SJSA1 (cell line): ENCODE measurements at regions not wholly inside any gene's neighbourhood (a gene's known extent, or its start where the extent isn't known, plus 50 kb on each side); places are given as distances from the start of the nearest gene placed in this dataset.
"Not testable (repeated sequence)": the region's sequence is repeated elsewhere in the genome, so short reads cannot be mapped to it uniquely, and the experiment has no call there.

Experiments used
- DNase-seq, 2 experiments: peaks; one replicate each; pipeline ENCODE4 v3.0.0-alpha.2; 2015 to 2020; ENCODE audit warnings: low spot score in 2 of 2, low read depth in 1 of 2
- H3K27ac ChIP-seq: fragments of 250-450 bp; sonication (Bioruptor Pico); 2 replicates; pipeline ENCODE4 v1.5.1; 2020; ENCODE audit warnings: mild to moderate bottlenecking, moderate library complexity
- H3K27me3 ChIP-seq: fragments of 250-450 bp; sonication (Bioruptor Pico); replicated peaks from 2 replicates; pipeline ENCODE4 v1.5.1; 2020; ENCODE audit warnings: mild to moderate bottlenecking, moderate library complexity
- H3K36me3 ChIP-seq: fragments of 250-450 bp; sonication (Bioruptor Pico); 2 replicates; pipeline ENCODE4 v1.5.1; 2020; ENCODE audit warnings: mild to moderate bottlenecking
- H3K4me1 ChIP-seq: fragments of 250-450 bp; sonication (Bioruptor Pico); replicated peaks from 2 replicates; pipeline ENCODE4 v1.6.1; 2021; ENCODE audit warnings: mild to moderate bottlenecking
- H3K4me3 ChIP-seq: fragments of 250-450 bp; sonication (Bioruptor Pico); 2 replicates; pipeline ENCODE4 v1.5.1; 2020; ENCODE audit warnings: mild to moderate bottlenecking
- H3K9me3 ChIP-seq: fragments of 250-450 bp; sonication (Bioruptor Pico); replicated peaks from 2 replicates; pipeline ENCODE4 v1.5.1; 2020; ENCODE audit warnings: mild to moderate bottlenecking

GRCh38 chr6:167416676-167417430 lies 92.0 kb downstream of the TTLL2 start:
- no peaks in the 10 kb centered on the region for H3K36me3 ChIP-seq
- H3K9me3 ChIP-seq, result no peaks in the 10 kb centered on the region
- DNase-seq, result no peak
- no peak overlapping the region for H3K4me3 ChIP-seq
- no peak overlapping the region for H3K27ac ChIP-seq
- peaks cover under 1% of the 10 kb centered on the region; the same call in 1 of the 2 replicates for H3K27me3 ChIP-seq
- H3K4me1 ChIP-seq, result no peaks in the 10 kb centered on the region

GRCh38 chr6:167420177-167420576 lies 95.3 kb downstream of the TTLL2 start:
- no peaks in the 10 kb centered on the region for H3K9me3 ChIP-seq

GRCh38 chr6:167420858-167421766 lies 96.2 kb downstream of the TTLL2 start:
- peaks cover 5% of the 10 kb centered on the region; the same call in 1 of the 2 replicates for H3K4me1 ChIP-seq
- DNase-seq, result no peak
- H3K27me3 ChIP-seq, result no peaks in the 10 kb centered on the region; the same call in 1 of the 2 replicates
- no peaks in the 10 kb centered on the region for H3K36me3 ChIP-seq
- H3K4me3 ChIP-seq, result no peak overlapping the region
- no peaks in the 10 kb centered on the region for H3K9me3 ChIP-seq
- no peak overlapping the region for H3K27ac ChIP-seq

More at GRCh38 chr6:167420177-167420576, 95.3 kb downstream of the TTLL2 start:
- Histone ChIP-seq H3K4me3 (no peak overlapping the region), H3K4me1 (no peaks in the 10 kb centered on the region), H3K27ac (no peak overlapping the region), H3K27me3 (no peaks in the 10 kb centered on the region; the same call in 1 of the 2 replicates), H3K36me3 (no peaks in the 10 kb centered on the region)
- DNase-seq, result no peak

- H3K27ac ChIP-seq, H3K4me1 ChIP-seq, H3K36me3 ChIP-seq, DNase-seq, H3K4me3 ChIP-seq, H3K9me3 ChIP-seq, H3K27me3 ChIP-seq: not testable (repeated sequence)
Observed at GRCh38 chr6:167421944-167422343, 97.1 kb downstream of the TTLL2 start.

- peaks cover 5% of the 10 kb centered on the region; the same call in 1 of the 2 replicates for H3K4me1 ChIP-seq
- H3K9me3 ChIP-seq, result no peaks in the 10 kb centered on the region
- no peak overlapping the region for H3K27ac ChIP-seq
Observed at GRCh38 chr6:167422934-167423333, 98.0 kb downstream of the TTLL2 start.

GRCh38 chr6:167424060-167424673 lies 99.3 kb downstream of the TTLL2 start:
- Histone ChIP-seq H3K27me3 (no peaks in the 10 kb centered on the region), H3K36me3 (no peaks in the 10 kb centered on the region), H3K4me3 (no peak overlapping the region), H3K4me1 (peaks cover 5% of the 10 kb centered on the region; the same call in 1 of the 2 replicates), H3K9me3 (no peaks in the 10 kb centered on the region), H3K27ac (no peak overlapping the region)
- DNase-seq, result no peak

More at GRCh38 chr6:167422934-167423333, 98.0 kb downstream of the TTLL2 start:
- no peak for DNase-seq
- H3K4me3 ChIP-seq, result no peak overlapping the region
- H3K36me3 ChIP-seq, result no peaks in the 10 kb centered on the region
- no peaks in the 10 kb centered on the region for H3K27me3 ChIP-seq

GRCh38 chr6:167424700-167425099 lies 99.8 kb downstream of the TTLL2 start:
- Histone ChIP-seq H3K9me3 (no peaks in the 10 kb centered on the region), H3K27me3 (no peaks in the 10 kb centered on the region), H3K27ac (no peak overlapping the region), H3K4me3 (no peak overlapping the region), H3K36me3 (no peaks in the 10 kb centered on the region), H3K4me1 (peaks cover 5% of the 10 kb centered on the region; the same call in 1 of the 2 replicates)
- no peak for DNase-seq

- Histone ChIP-seq H3K4me1 (peaks cover 5% of the 10 kb centered on the region; the same call in 1 of the 2 replicates), H3K4me3 (no peak overlapping the region), H3K9me3 (no peaks in the 10 kb centered on the region), H3K27me3 (no peaks in the 10 kb centered on the region), H3K36me3 (no peaks in the 10 kb centered on the region), H3K27ac (no peak overlapping the region)
- peak in 1 of 2 experiments; percentile 14 for DNase-seq
Observed at GRCh38 chr6:167426084-167426483, 101.2 kb downstream of the TTLL2 start.

- H3K4me1 ChIP-seq, result peaks cover 5% of the 10 kb centered on the region; the same call in 1 of the 2 replicates
- H3K9me3 ChIP-seq, result no peaks in the 10 kb centered on the region
- no peaks in the 10 kb centered on the region for H3K36me3 ChIP-seq
- no peaks in the 10 kb centered on the region for H3K27me3 ChIP-seq
- no peak for DNase-seq
- H3K4me3 ChIP-seq, result no peak overlapping the region
- H3K27ac ChIP-seq, result no peak overlapping the region
Observed at GRCh38 chr6:167426651-167427050, 101.8 kb downstream of the TTLL2 start.

- DNase-seq, result no peak
- no peaks in the 10 kb centered on the region for H3K27me3 ChIP-seq
- H3K4me1 ChIP-seq, result peaks cover 5% of the 10 kb centered on the region; the same call in 1 of the 2 replicates
Observed at GRCh38 chr6:167428664-167429333, 103.9 kb downstream of the TTLL2 start.

GRCh38 chr6:167429353-167429752 lies 104.5 kb downstream of the TTLL2 start:
- Histone ChIP-seq H3K27me3 (no peaks in the 10 kb centered on the region), H3K4me1 (peaks cover 5% of the 10 kb centered on the region; the same call in 1 of the 2 replicates), H3K9me3 (no peaks in the 10 kb centered on the region), H3K27ac (no peak overlapping the region), H3K4me3 (no peak overlapping the region), H3K36me3 (no peaks in the 10 kb centered on the region)
- DNase-seq, result no peak

More at GRCh38 chr6:167428664-167429333, 103.9 kb downstream of the TTLL2 start:
- Histone ChIP-seq H3K27ac (no peak overlapping the region), H3K36me3 (no peaks in the 10 kb centered on the region), H3K4me3 (no peak overlapping the region), H3K9me3 (no peaks in the 10 kb centered on the region)

GRCh38 chr6:167435209-167435728 lies 110.4 kb downstream of the TTLL2 start:
- H3K27me3 ChIP-seq, result no peaks in the 10 kb centered on the region; the same call in 1 of the 2 replicates
- no peak overlapping the region for H3K4me3 ChIP-seq
- no peaks in the 10 kb centered on the region for H3K36me3 ChIP-seq
- H3K4me1 ChIP-seq, result no peaks in the 10 kb centered on the region
- H3K9me3 ChIP-seq, result no peaks in the 10 kb centered on the region
- DNase-seq, result no peak
- H3K27ac ChIP-seq, result no peak overlapping the region
